H9 (cell line): ENCODE measurements at regions not wholly inside any gene's neighbourhood (a gene's known extent, or its start where the extent isn't known, plus 50 kb on each side); places are given as distances from the start of the nearest gene placed in this dataset.

ENCODE experiments used
- DNase-seq: peaks from one replicate; pipeline ENCODE4 v3.0.0-alpha.2; 2017
- H2AFZ ChIP-seq: one replicate; pipeline ENCODE4 v1.6.1; 2013; ENCODE audit warnings: mild to moderate bottlenecking, low read length, control low read depth, moderate library complexity
- H2AK5ac ChIP-seq: 2 replicates; pipeline ENCODE4 v1.6.1; 2013; ENCODE audit warnings: low read length, control low read depth, mixed read lengths; ENCODE audit not compliant: insufficient read length
- H2BK120ac ChIP-seq: one replicate; pipeline ENCODE4 v1.6.1; 2013; ENCODE audit warnings: low read depth, mild to moderate bottlenecking, low read length, control low read depth, inconsistent platforms; ENCODE audit not compliant: poor library complexity, severe bottlenecking
- H2BK12ac ChIP-seq: 2 replicates; pipeline ENCODE4 v1.6.1; 2013; ENCODE audit warnings: low read length, control low read depth, mixed read lengths, low read depth; ENCODE audit not compliant: insufficient read length
- H2BK15ac ChIP-seq: 2 replicates; pipeline ENCODE4 v1.6.1; 2013; ENCODE audit warnings: low read depth, low read length, control low read depth
- H2BK20ac ChIP-seq: one replicate; pipeline ENCODE4 v1.6.1; 2013; ENCODE audit warnings: low read depth, mild to moderate bottlenecking, low read length, control low read depth, inconsistent platforms; ENCODE audit not compliant: poor library complexity, severe bottlenecking
- H2BK5ac ChIP-seq: 2 replicates; pipeline ENCODE4 v1.6.1; 2013; ENCODE audit warnings: low read length, control low read depth, mixed read lengths; ENCODE audit not compliant: insufficient read length
- H3K14ac ChIP-seq: 2 replicates; pipeline ENCODE4 v1.6.1; 2013; ENCODE audit warnings: low read length, control low read depth; ENCODE audit not compliant: insufficient read depth
- H3K18ac ChIP-seq: 2 replicates; pipeline ENCODE4 v1.6.1; 2013; ENCODE audit warnings: low read depth, mild to moderate bottlenecking, mixed read lengths, low read length, control low read depth; ENCODE audit not compliant: insufficient read length
- H3K23ac ChIP-seq: 2 replicates; pipeline ENCODE4 v1.6.1; 2013; ENCODE audit warnings: low read length, control low read depth, mixed read lengths, low read depth; ENCODE audit not compliant: insufficient read length
- H3K23me2 ChIP-seq: 2 replicates; pipeline ENCODE4 v1.6.1; 2013; ENCODE audit warnings: low read depth, mild to moderate bottlenecking, mixed read lengths, low read length, control low read depth; ENCODE audit not compliant: insufficient read length, poor library complexity, severe bottlenecking
- H3K27ac ChIP-seq: 2 replicates; pipeline ENCODE4 v1.5.1; 2013; ENCODE audit warnings: low read length, control low read depth, mixed read lengths, low read depth; ENCODE audit not compliant: insufficient read length
- H3K27me3 ChIP-seq: 2 replicates; pipeline ENCODE4 v1.6.1; 2013; ENCODE audit warnings: low read length, control low read depth, inconsistent platforms; ENCODE audit not compliant: insufficient read depth
- H3K4ac ChIP-seq: 2 replicates; pipeline ENCODE4 v1.6.1; 2013; ENCODE audit warnings: low read depth, mild to moderate bottlenecking, control low read depth, inconsistent platforms, low read length, moderate library complexity
- H3K4me1 ChIP-seq: 2 replicates; pipeline ENCODE4 v1.6.1; 2013; ENCODE audit warnings: low read length, control low read depth, inconsistent platforms; ENCODE audit not compliant: insufficient read depth
- H3K4me2 ChIP-seq: 2 replicates; pipeline ENCODE4 v1.6.1; 2013; ENCODE audit warnings: low read length, control low read depth, mixed read lengths; ENCODE audit not compliant: insufficient read length, insufficient read depth
- H3K56ac ChIP-seq: 2 replicates; pipeline ENCODE4 v1.6.1; 2013; ENCODE audit warnings: low read depth, mild to moderate bottlenecking, mixed read lengths, low read length, control low read depth; ENCODE audit not compliant: insufficient read length
- H3K79me1 ChIP-seq: 2 replicates; pipeline ENCODE4 v1.6.1; 2013; ENCODE audit warnings: low read depth, mild to moderate bottlenecking, moderate library complexity, low read length, control low read depth, inconsistent platforms; ENCODE audit not compliant: insufficient read depth, poor library complexity, severe bottlenecking
- H3K79me2 ChIP-seq: 2 replicates; pipeline ENCODE4 v1.6.1; 2013; ENCODE audit warnings: low read length, control low read depth, inconsistent platforms; ENCODE audit not compliant: insufficient read depth
- H3K9ac ChIP-seq: 2 replicates; pipeline ENCODE4 v1.6.1; 2013; ENCODE audit warnings: low read length, control low read depth, mixed read lengths; ENCODE audit not compliant: insufficient read length; ENCODE audit errors: extremely low read depth
- H3K9me3 ChIP-seq: one replicate; pipeline ENCODE4 v1.6.1; 2013; ENCODE audit warnings: low read depth, low read length, inconsistent platforms; ENCODE audit not compliant: control insufficient read depth
- H3T11ph ChIP-seq: one replicate; pipeline ENCODE4 v1.6.1; 2013; ENCODE audit warnings: mild to moderate bottlenecking, low read length, control low read depth, inconsistent platforms
- H4K20me1 ChIP-seq: one replicate; pipeline ENCODE4 v1.6.1; 2013; ENCODE audit not compliant: control insufficient read depth, insufficient read length, insufficient read depth
- H4K5ac ChIP-seq: 2 replicates; pipeline ENCODE4 v1.6.1; 2013; ENCODE audit warnings: low read depth, mild to moderate bottlenecking, mixed read lengths, low read length, control low read depth; ENCODE audit not compliant: insufficient read length
- H4K8ac ChIP-seq: replicated peaks from 2 replicates; pipeline ENCODE4 v1.6.1; 2013; ENCODE audit warnings: low read length, control low read depth, mixed read lengths, low read depth; ENCODE audit not compliant: insufficient read length
- H4K91ac ChIP-seq: 2 replicates; pipeline ENCODE4 v1.6.1; 2013; ENCODE audit warnings: low read depth, mild to moderate bottlenecking, moderate library complexity, mixed read lengths, low read length, control low read depth; ENCODE audit not compliant: insufficient read length
- H3K27ac Mint-ChIP-seq, 3 experiments: 2 replicates in 2 of 3; 3 replicates in 1 of 3; pipeline ENCODE4 v1.8.0; 2020 to 2021; ENCODE audit warnings: mixed read lengths in 3 of 3, mild to moderate bottlenecking in 1 of 3, moderate library complexity in 1 of 3
- H3K27me3 Mint-ChIP-seq: 2 replicates; pipeline ENCODE4 v1.8.0; 2021; ENCODE audit warnings: low read depth, mild to moderate bottlenecking, moderate library complexity, mixed read lengths
- H3K36me3 Mint-ChIP-seq, 3 experiments: 2 replicates in 2 of 3; 3 replicates in 1 of 3; pipeline ENCODE4 v1.8.0; 2020 to 2021; ENCODE audit warnings: low read depth in 3 of 3, mixed read lengths in 3 of 3; ENCODE audit not compliant: insufficient read depth in 1 of 3
- H3K4me1 Mint-ChIP-seq, 2 experiments: 2 replicates each; pipeline ENCODE4 v1.8.0; 2020; ENCODE audit warnings: mixed read lengths in 2 of 2
- H3K4me3 Mint-ChIP-seq, 2 experiments: 2 replicates in 1 of 2; 3 replicates in 1 of 2; pipeline ENCODE4 v1.8.0; 2020 to 2021; ENCODE audit warnings: mild to moderate bottlenecking in 2 of 2, mixed read lengths in 2 of 2, moderate library complexity in 1 of 2
- H3K9me3 Mint-ChIP-seq, 2 experiments: 2 replicates in 1 of 2; 3 replicates in 1 of 2; pipeline ENCODE4 v1.8.0; 2020; ENCODE audit warnings: mild to moderate bottlenecking in 2 of 2, mixed read lengths in 2 of 2, moderate library complexity in 1 of 2
- TF ChIP-seq, protein P1 (sequence below): fragments of 200-600 bp; sonication (generic); conservative IDR thresholded peaks from 3 replicates; pipeline ENCODE4 v1.8.0; 2021; ENCODE audit warnings: antibody characterized with exemption, mild to moderate bottlenecking

- Histone ChIP-seq H2BK20ac (no peak overlapping the region), H4K20me1 (no peaks in the 10 kb centered on the region), H3K9me3 (no peaks in the 10 kb centered on the region), H3K79me1 (no peaks in the 10 kb centered on the region), H3K27ac (no peak overlapping the region), H3K4me2 (no peak overlapping the region), H3K4ac (no peak overlapping the region), H3T11ph (no peak overlapping the region), H4K5ac (no peak overlapping the region), H2BK12ac (no peak overlapping the region), H3K27me3 (no peaks in the 10 kb centered on the region), H3K18ac (no peak overlapping the region), H3K56ac (no peak overlapping the region), H2BK15ac (no peak overlapping the region), H2BK5ac (no peak overlapping the region), H2AK5ac (no peak overlapping the region), H2BK120ac (no peak overlapping the region), H4K8ac (no peak overlapping the region), H3K79me2 (no peaks in the 10 kb centered on the region), H3K23ac (no peak overlapping the region), H3K23me2 (no peaks in the 10 kb centered on the region), H2AFZ (no peak overlapping the region), H4K91ac (no peak overlapping the region), H3K14ac (no peak overlapping the region), H3K4me1 (no peaks in the 10 kb centered on the region), H3K9ac (no peak overlapping the region)
- no peaks in the 10 kb centered on the region for H3K4me1 Mint-ChIP-seq
- no peak for DNase-seq
- H3K9me3 Mint-ChIP-seq: no peaks in the 10 kb centered on the region
- no peaks in the 10 kb centered on the region; the same call in 1 of the 2 replicates for H3K27me3 Mint-ChIP-seq
- H3K27ac Mint-ChIP-seq: no peak overlapping the region
- H3K4me3 Mint-ChIP-seq: no peak overlapping the region
- no peaks in the 10 kb centered on the region for H3K36me3 Mint-ChIP-seq
- TF ChIP-seq, protein P1, sequence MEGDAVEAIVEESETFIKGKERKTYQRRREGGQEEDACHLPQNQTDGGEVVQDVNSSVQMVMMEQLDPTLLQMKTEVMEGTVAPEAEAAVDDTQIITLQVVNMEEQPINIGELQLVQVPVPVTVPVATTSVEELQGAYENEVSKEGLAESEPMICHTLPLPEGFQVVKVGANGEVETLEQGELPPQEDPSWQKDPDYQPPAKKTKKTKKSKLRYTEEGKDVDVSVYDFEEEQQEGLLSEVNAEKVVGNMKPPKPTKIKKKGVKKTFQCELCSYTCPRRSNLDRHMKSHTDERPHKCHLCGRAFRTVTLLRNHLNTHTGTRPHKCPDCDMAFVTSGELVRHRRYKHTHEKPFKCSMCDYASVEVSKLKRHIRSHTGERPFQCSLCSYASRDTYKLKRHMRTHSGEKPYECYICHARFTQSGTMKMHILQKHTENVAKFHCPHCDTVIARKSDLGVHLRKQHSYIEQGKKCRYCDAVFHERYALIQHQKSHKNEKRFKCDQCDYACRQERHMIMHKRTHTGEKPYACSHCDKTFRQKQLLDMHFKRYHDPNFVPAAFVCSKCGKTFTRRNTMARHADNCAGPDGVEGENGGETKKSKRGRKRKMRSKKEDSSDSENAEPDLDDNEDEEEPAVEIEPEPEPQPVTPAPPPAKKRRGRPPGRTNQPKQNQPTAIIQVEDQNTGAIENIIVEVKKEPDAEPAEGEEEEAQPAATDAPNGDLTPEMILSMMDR: no peak
Observed at GRCh38 chr17:62880120-62880519, 72.0 kb upstream of the MARCHF10 start.
